Astrocyte of the spinal cord (primary cell): ENCODE measurements at regions not wholly inside any gene's neighbourhood (a gene's known extent, or its start where the extent isn't known, plus 50 kb on each side); places are given as distances from the start of the nearest gene placed in this dataset.

Source experiments
- DNase-seq: peaks from one replicate; pipeline ENCODE4 v3.0.0; 2011; ENCODE audit warnings: low read depth, low spot score
- H3K4me3 ChIP-seq: 2 replicates; pipeline ENCODE4 v1.5.1; 2011; ENCODE audit warnings: low read depth, mild to moderate bottlenecking, low read length, moderate library complexity
- CTCF ChIP-seq: IDR thresholded peaks from 2 replicates; pipeline ENCODE4 v1.5.1; 2012; ENCODE audit warnings: low read depth, mild to moderate bottlenecking, low read length, inconsistent platforms
- in situ Hi-C: cut with HindIII; loops from 2 replicates; pipeline ENCODE4 v1.10.0; 2017; ENCODE audit warnings: low sequenced_read_pairs

DNA sequence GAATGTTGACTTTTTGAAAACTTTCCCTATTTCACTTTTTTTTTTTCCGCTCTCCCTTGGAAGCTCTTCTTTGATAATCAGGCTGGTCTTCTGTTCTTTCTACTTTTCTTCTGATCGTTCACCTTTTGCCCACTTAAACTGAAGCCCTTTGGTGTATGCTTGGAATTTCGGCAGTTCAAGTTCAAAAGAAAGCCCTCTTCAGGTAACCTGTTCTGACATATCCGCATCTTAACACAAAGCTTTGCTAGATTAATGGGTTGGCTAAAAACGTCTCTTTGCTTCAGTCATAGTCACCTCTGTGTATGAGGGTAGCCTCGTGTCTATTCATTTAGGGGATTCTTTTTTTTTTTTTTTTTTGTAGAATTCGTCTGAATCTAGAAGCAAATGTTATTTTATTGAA lies 1115.8 kb upstream of the RBFOX1 start:
- no peak for TF ChIP-seq CTCF
- in situ Hi-C loops, result no loop called here
- no peak for DNase-seq
- H3K4me3 ChIP-seq, result no peak overlapping the region

DNA sequence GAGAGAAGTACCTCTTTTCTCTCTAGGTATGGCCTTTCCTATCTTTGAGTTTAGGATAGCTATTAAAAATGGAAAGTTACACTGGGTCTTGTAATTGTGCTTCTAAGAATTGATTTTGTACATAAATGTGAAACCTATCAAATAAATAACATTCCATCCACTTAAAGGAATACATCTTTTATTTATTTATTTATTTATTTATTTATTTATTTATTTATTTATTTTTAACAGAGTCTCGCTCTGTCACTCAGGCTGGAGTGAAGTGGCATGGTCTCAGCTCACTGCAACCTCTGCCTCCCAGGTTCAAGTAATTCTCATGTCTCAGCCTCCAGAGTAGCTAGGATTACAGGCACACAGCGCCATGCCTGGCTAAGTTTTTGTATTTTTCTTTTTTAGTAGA lies 1114.0 kb upstream of the EEF2KMT start:
- TF ChIP-seq CTCF, result no peak
- no peak overlapping the region for H3K4me3 ChIP-seq
- in situ Hi-C loops, result no loop called here
- no peak for DNase-seq

- no peak for DNase-seq
- in situ Hi-C loops, result no loop called here
- no peak for TF ChIP-seq CTCF
- H3K4me3 ChIP-seq, result no peak overlapping the region
Observed at GRCh38 chr16:6209355-6209930, 1111.8 kb upstream of the EEF2KMT start.

DNA sequence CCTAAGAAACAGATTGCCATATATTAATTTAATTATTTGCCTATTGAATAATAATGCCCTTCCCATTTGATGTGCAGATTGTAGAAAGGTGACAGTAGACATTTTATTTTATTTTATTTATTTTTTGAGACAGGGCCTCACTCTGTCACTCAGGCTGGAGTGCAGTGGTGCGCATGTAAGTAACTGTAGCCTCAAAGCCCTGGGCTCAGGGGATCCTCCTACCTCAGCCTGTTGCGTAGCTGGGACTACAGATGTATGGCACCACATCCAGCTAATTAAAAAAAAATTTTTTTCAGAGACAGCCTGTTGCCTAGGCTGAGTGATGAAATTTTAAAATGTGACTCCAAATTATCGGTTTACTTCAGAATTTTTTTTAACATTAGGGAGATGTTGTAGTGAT lies 1110.0 kb upstream of the EEF2KMT start:
- no peak for DNase-seq
- in situ Hi-C loops, result no loop called here
- no peak for TF ChIP-seq CTCF
- H3K4me3 ChIP-seq, result no peak overlapping the region

DNA sequence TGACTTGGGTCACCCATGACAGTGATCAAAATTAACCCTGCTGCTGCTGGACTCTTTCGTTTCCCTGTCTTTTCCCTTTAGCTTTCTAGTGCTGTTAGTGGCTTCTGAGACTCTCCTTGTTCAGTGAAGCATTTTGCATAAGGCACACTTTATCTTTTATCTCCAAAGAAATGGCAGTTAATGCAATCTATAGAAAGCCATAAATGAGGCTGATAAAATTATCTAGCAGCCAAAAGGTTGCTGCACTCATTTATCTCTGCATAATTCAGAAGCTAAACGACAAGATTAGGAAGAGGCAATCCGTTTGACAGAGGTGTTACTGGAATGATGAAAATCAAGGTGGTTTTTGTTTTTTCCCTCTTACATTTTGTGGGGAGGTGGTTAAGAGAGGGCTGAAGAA lies 1109.5 kb upstream of the EEF2KMT start:
- no peak for TF ChIP-seq CTCF
- in situ Hi-C loops, result no loop called here
- H3K4me3 ChIP-seq, result no peak overlapping the region
- no peak for DNase-seq

- no peak for DNase-seq
- no peak overlapping the region for H3K4me3 ChIP-seq
- no peak for TF ChIP-seq CTCF
- in situ Hi-C loops, result no loop called here
Observed at GRCh38 chr16:6206080-6206479, 1108.5 kb upstream of the EEF2KMT start.

DNA sequence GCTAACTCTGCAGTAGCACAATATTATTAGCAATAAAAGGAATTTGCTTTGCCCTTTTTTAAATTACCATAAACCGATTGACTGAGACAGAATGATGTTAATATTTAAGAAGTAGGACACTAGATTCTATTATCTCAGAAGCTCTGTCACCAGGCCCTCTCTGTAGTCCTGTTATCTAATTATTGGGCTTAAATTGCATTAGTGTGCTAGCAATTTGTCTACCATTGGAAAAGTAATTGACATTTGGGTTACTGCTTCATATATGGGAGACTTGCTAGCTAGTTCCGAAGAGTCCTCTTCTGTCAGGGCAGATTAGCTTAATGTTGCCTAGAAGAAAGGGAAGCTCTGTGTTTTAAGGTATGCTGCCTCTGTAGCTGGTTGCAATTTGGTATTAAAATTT lies 1107.3 kb upstream of the EEF2KMT start:
- TF ChIP-seq CTCF, result no peak
- in situ Hi-C loops, result no loop called here
- no peak overlapping the region for H3K4me3 ChIP-seq
- no peak for DNase-seq
